HEK293T (cell line): ENCODE measurements at regions not wholly inside any gene's neighbourhood (a gene's known extent, or its start where the extent isn't known, plus 50 kb on each side); places are given as distances from the start of the nearest gene placed in this dataset.

Experiments used
- ARNT ChIP-seq: fragments of 450-650 bp; IDR thresholded peaks from 2 replicates; pipeline ENCODE4 v1.6.1; 2017; ENCODE audit warnings: mild to moderate bottlenecking
- BHLHE40 ChIP-seq: fragments of 450-650 bp; IDR thresholded peaks from 2 replicates; pipeline ENCODE4 v1.6.1; 2016; ENCODE audit warnings: mild to moderate bottlenecking, moderate library complexity, borderline replicate concordance
- ELF4 ChIP-seq: fragments of 450-650 bp; IDR thresholded peaks from 2 replicates; pipeline ENCODE4 v1.6.1; 2017; ENCODE audit warnings: antibody characterized with exemption
- FOXA1 ChIP-seq: fragments of 450-650 bp; IDR thresholded peaks from 2 replicates; pipeline ENCODE4 v1.6.1; 2016; ENCODE audit warnings: mild to moderate bottlenecking
- FOXK2 ChIP-seq: fragments of 450-650 bp; IDR thresholded peaks from 2 replicates; pipeline ENCODE4 v1.6.1; 2016; ENCODE audit warnings: mild to moderate bottlenecking
- FOXM1 ChIP-seq: fragments of 450-650 bp; IDR thresholded peaks from 2 replicates; pipeline ENCODE4 v1.6.1; 2017; ENCODE audit warnings: mild to moderate bottlenecking, borderline replicate concordance
- HDGF ChIP-seq: fragments of 450-650 bp; IDR thresholded peaks from 2 replicates; pipeline ENCODE4 v1.6.1; 2017; ENCODE audit warnings: antibody characterized with exemption, borderline replicate concordance
- L3MBTL2 ChIP-seq: fragments of 450-650 bp; conservative IDR thresholded peaks from 2 replicates; pipeline ENCODE4 v1.6.1; 2016; ENCODE audit warnings: mild to moderate bottlenecking
- NFRKB ChIP-seq: fragments of 450-650 bp; IDR thresholded peaks from 2 replicates; pipeline ENCODE4 v1.6.1; 2016; ENCODE audit warnings: mild to moderate bottlenecking, moderate library complexity
- PKNOX1 ChIP-seq: fragments of 450-650 bp; IDR thresholded peaks from 2 replicates; pipeline ENCODE4 v1.6.1; 2016
- SP1 ChIP-seq: fragments of 450-650 bp; IDR thresholded peaks from 2 replicates; pipeline ENCODE4 v1.6.1; 2017
- SUZ12 ChIP-seq: fragments of 450-650 bp; IDR thresholded peaks from 2 replicates; pipeline ENCODE4 v1.6.1; 2016; ENCODE audit warnings: mild to moderate bottlenecking
- TARDBP ChIP-seq: fragments of 450-650 bp; IDR thresholded peaks from 2 replicates; pipeline ENCODE4 v1.6.1; 2016
- ZNF384 ChIP-seq: fragments of 450-650 bp; IDR thresholded peaks from 2 replicates; pipeline ENCODE4 v1.6.1; 2016

DNA sequence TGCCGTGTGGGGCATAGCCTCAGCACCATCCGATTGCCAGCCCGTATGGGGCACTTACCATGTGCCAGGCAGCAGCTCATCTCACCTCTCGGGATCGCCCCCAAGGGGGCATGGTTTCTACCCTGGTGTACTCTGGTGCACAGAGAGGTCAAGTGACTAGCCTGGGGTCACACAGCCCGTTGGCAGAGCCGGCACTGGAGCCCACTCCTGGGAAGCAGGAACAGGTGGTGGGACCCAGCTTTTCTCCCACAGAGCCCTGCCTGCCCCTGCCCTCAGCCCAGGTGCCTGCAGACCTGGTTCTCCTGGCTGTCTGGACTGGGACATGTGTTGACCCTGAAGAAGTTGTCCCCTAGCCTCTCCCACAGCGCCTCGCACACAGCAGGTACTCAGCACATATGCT, 141.8 kb upstream of the CIBAR2 start:
- TF ChIP-seq ELF4 (no peak), SP1 (no peak), PKNOX1 (no peak), FOXA1 (no peak), ZNF384 (no peak), L3MBTL2 (no peak), BHLHE40 (no peak), FOXM1 (no peak), HDGF (no peak), TARDBP (no peak), NFRKB (no peak), ARNT (no peak), SUZ12 (no peak), FOXK2 (no peak)
